ENCODE measurements at regions not wholly inside any gene's neighbourhood (a gene's known extent, or its start where the extent isn't known, plus 50 kb on each side); places are given as distances from the start of the nearest gene placed in this dataset.

GRCh38 chr1:201661823-201662359, 123.0 kb downstream of the NAV1 start:
- no peaks in the 10 kb centered on the region for H3K36me3 ChIP-seq (ENCODE audit: insufficient read depth)
- 83% methylated on average over 8 of the region's 8 CpGs for WGBS
- H3K27ac ChIP-seq (ENCODE audit: low read depth): no peak overlapping the region
- no peak for DNase-seq (ENCODE audit: extremely low spot score)
- H3K4me1 ChIP-seq (ENCODE audit: insufficient read depth): no peaks in the 10 kb centered on the region
- no peak overlapping the region for H3K4me3 ChIP-seq (ENCODE audit: low read depth, low read length)

DNA sequence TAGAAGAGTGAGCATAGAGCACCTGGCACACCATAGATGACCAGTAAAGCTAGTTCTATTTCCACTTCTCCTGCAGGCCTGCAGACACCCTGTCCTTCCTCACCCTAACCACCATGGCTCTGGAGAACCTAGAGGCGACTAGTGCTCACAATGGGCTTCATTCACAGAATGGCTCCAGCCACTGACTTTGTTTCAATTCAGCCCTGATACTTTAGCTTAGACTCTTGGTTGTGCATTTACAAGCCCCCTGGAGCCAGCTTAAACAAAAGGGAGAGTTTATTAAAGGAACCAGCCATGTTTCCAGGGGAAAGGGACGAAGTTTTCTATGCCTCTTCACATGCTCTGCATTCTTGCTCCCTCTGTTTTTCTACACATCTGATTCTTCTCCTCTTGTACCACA, 123.7 kb downstream of the NAV1 start:
- Histone ChIP-seq H3K27ac (ENCODE audit: low read depth) (no peak overlapping the region), H3K36me3 (ENCODE audit: insufficient read depth) (no peaks in the 10 kb centered on the region), H3K4me1 (ENCODE audit: insufficient read depth) (no peaks in the 10 kb centered on the region), H3K4me3 (ENCODE audit: low read depth, low read length) (no peak overlapping the region)
- WGBS: 98% methylated on average over 2 of the region's 2 CpGs
- no peak for DNase-seq (ENCODE audit: extremely low spot score)

GRCh38 chr1:201663491-201664113, 124.7 kb downstream of the NAV1 start:
- DNase-seq (ENCODE audit: extremely low spot score): no peak
- H3K4me3 ChIP-seq (ENCODE audit: low read depth, low read length): no peak overlapping the region
- no peaks in the 10 kb centered on the region for H3K36me3 ChIP-seq (ENCODE audit: insufficient read depth)

DNA sequence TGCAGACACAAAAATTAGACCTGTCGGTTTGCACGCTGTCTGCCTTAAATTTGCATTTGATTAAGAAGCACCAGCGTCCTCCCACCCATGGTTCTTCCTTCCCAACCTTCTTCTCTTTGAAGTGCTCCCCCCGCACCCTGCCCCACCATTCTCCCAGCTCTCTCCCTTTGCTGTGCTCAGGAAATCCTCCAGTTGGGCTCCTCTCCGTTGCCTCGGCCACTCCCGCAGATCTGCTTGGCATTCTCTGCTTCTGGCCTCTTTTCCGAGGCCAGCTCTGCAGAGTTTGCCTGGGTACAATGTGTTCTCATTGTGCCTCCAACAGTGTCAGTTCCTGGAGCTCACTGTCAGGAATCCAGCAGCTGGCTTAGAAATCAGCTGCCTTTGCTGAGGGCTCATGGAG, 126.1 kb downstream of the NAV1 start:
- no peaks in the 10 kb centered on the region for H3K4me1 ChIP-seq (ENCODE audit: insufficient read depth)
- H3K36me3 ChIP-seq (ENCODE audit: insufficient read depth): no peaks in the 10 kb centered on the region
- H3K4me3 ChIP-seq (ENCODE audit: low read depth, low read length): no peak overlapping the region
- 95% methylated on average over 8 of the region's 8 CpGs for WGBS
- DNase-seq (ENCODE audit: extremely low spot score): no peak
- H3K27ac ChIP-seq (ENCODE audit: low read depth): no peak overlapping the region

More at GRCh38 chr1:201663491-201664113, 124.7 kb downstream of the NAV1 start:
- Histone ChIP-seq H3K27ac (ENCODE audit: low read depth) (no peak overlapping the region), H3K4me1 (ENCODE audit: insufficient read depth) (no peaks in the 10 kb centered on the region)
- 89% methylated on average over 5 of the region's 5 CpGs for WGBS

DNA sequence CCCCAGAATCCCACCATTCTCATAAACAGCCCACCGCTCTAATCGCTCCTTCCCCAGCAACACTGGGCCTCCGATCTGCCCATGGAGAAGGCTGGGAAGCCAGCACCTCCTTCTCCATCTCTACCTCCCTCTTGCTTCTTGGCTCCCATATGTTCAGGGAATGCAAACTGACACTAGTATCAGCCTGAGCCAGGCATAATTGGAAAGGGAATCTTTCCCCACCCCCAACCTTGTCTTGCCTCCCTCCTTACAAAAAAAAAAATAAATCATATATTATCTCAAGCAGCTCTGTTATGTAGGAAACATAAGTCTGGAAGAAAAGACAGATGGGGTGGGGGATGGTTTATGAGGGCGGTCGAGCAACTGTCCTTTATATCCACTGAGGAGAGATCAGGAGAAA, 127.2 kb downstream of the NAV1 start:
- H3K4me3 ChIP-seq (ENCODE audit: low read depth, low read length): no peak overlapping the region
- DNase-seq (ENCODE audit: extremely low spot score): no peak
- 87% methylated on average over 5 of the region's 5 CpGs for WGBS

GRCh38 chr1:201666645-201667044, 127.7 kb downstream of the NAV1 start:
- Histone ChIP-seq H3K4me1 (ENCODE audit: insufficient read depth) (no peaks in the 10 kb centered on the region), H3K27ac (ENCODE audit: low read depth) (no peak overlapping the region), H3K36me3 (ENCODE audit: insufficient read depth) (no peaks in the 10 kb centered on the region), H3K4me3 (ENCODE audit: low read depth, low read length) (no peak overlapping the region)
- DNase-seq (ENCODE audit: extremely low spot score): no peak
- WGBS: 95% methylated on average over 5 of the region's 5 CpGs

More for the DNA sequence above, 127.2 kb downstream of the NAV1 start:
- Histone ChIP-seq H3K4me1 (ENCODE audit: insufficient read depth) (no peaks in the 10 kb centered on the region), H3K36me3 (ENCODE audit: insufficient read depth) (no peaks in the 10 kb centered on the region), H3K27ac (ENCODE audit: low read depth) (no peak overlapping the region)

DNA sequence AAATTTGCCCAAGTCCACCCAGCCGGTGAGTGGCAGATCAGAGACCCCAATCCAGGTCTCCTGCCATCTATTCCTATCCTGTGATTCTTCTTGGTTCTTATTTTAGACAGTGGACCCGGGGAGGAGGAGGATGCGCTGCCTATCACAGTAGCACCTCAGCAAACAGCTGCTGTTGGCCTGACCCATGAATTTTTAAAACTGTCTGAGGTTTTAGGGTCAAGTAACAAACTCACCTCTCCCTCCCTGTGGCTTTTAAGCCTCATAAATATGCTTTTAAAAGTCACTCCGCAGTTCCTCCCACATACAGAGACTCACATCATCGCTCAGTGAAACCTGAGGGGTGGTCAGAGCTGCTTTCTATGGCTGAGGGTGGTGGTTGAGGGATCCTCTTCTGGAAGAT, 128.6 kb downstream of the NAV1 start:
- 89% methylated on average over 5 of the region's 5 CpGs for WGBS
- Histone ChIP-seq H3K27ac (ENCODE audit: low read depth) (no peak overlapping the region), H3K4me3 (ENCODE audit: low read depth, low read length) (no peak overlapping the region), H3K36me3 (ENCODE audit: insufficient read depth) (no peaks in the 10 kb centered on the region), H3K4me1 (ENCODE audit: insufficient read depth) (no peaks in the 10 kb centered on the region)
- DNase-seq (ENCODE audit: extremely low spot score): no peak

- Histone ChIP-seq H3K4me1 (ENCODE audit: insufficient read depth) (no peaks in the 10 kb centered on the region), H3K4me3 (ENCODE audit: low read depth, low read length) (no peak overlapping the region), H3K36me3 (ENCODE audit: insufficient read depth) (no peaks in the 10 kb centered on the region), H3K27ac (ENCODE audit: low read depth) (no peak overlapping the region)
- WGBS: 100% methylated on average over 1 of the region's 1 CpG
- no peak for DNase-seq (ENCODE audit: extremely low spot score)
These were observed 131.6 kb downstream of the NAV1 start for GRCh38 chr1:201670517-201670916.

- Histone ChIP-seq H3K27ac (ENCODE audit: low read depth) (no peak overlapping the region), H3K4me1 (ENCODE audit: insufficient read depth) (no peaks in the 10 kb centered on the region), H3K36me3 (ENCODE audit: insufficient read depth) (no peaks in the 10 kb centered on the region), H3K4me3 (ENCODE audit: low read depth, low read length) (no peak overlapping the region)
- no peak for DNase-seq (ENCODE audit: extremely low spot score)
- 80% methylated on average over 8 of the region's 8 CpGs for WGBS
These were observed 133.8 kb downstream of the NAV1 start for GRCh38 chr1:201672685-201673084.

DNA sequence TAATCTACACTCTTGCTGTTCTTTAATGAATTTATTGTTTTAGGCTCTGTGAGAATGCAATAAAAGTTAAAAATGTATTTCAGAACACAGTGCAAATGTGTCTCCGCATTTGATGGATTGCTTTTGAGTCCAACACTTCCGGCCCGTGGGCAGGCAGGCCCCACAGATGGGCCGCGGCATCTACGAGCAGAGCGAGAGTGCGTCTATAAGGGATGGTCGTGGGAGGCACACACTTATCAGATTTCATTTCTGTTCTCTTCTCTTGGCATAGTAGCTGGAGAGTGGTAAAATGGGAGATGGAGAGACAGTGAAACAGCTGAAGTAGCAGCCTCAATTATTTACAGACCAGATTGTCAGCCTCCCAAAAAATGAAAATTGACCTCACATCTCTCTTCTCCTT, 134.2 kb downstream of the NAV1 start:
- no peak overlapping the region for H3K4me3 ChIP-seq (ENCODE audit: low read depth, low read length)
- no peak overlapping the region for H3K27ac ChIP-seq (ENCODE audit: low read depth)
- H3K4me1 ChIP-seq (ENCODE audit: insufficient read depth): no peaks in the 10 kb centered on the region
- 82% methylated on average over 9 of the region's 9 CpGs for WGBS
- H3K36me3 ChIP-seq (ENCODE audit: insufficient read depth): no peaks in the 10 kb centered on the region
- DNase-seq (ENCODE audit: extremely low spot score): no peak

DNA sequence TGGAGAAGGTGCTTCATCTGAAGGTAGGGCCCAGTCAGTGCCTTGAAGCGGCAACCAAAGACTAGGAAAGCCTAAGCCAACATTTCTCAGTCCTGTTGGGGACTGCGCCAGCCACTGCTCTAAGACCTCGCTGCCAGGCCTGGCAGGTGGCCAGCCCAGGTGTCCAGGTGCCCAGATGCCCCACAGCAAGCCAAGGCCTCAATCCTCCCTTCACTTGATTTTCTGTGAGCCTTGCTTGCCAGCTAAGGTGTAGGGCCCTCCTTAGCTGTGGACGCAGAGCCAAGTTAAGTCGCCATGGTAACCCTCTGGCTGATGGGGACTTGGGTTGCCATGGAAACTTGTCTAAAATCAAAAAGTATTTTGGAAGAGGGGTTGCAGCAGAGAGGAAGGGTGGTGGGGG, 135.0 kb downstream of the NAV1 start:
- no peaks in the 10 kb centered on the region for H3K36me3 ChIP-seq (ENCODE audit: insufficient read depth)
- DNase-seq (ENCODE audit: extremely low spot score): no peak
- H3K4me3 ChIP-seq (ENCODE audit: low read depth, low read length): no peak overlapping the region
- no peak overlapping the region for H3K27ac ChIP-seq (ENCODE audit: low read depth)
- WGBS: over 99% methylated on average over 5 of the region's 5 CpGs
- H3K4me1 ChIP-seq (ENCODE audit: insufficient read depth): no peaks in the 10 kb centered on the region

DNA sequence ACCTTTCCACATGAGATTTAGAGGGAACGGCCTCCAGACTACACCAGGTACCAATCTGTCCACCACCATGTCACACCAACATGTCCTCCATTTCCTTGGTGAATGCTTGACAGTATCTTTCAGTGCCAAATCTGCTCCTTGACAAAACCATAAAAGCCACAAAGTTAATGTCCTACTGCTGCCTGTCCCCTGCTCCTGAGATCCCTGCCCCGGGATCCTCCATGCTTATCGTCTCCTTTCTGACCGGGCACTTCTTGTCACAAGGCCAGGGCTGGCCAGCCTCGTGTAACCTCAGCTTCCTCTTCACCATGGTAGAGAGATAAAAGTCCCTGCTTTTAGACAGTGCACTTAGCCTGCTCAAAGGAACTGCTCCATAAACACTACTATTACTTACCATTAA, 136.2 kb downstream of the NAV1 start:
- Histone ChIP-seq H3K36me3 (ENCODE audit: insufficient read depth) (no peaks in the 10 kb centered on the region), H3K4me1 (ENCODE audit: insufficient read depth) (no peaks in the 10 kb centered on the region), H3K4me3 (ENCODE audit: low read depth, low read length) (no peak overlapping the region), H3K27ac (ENCODE audit: low read depth) (no peak overlapping the region)
- DNase-seq (ENCODE audit: extremely low spot score): no peak
- 64% methylated on average over 5 of the region's 5 CpGs for WGBS

DNA sequence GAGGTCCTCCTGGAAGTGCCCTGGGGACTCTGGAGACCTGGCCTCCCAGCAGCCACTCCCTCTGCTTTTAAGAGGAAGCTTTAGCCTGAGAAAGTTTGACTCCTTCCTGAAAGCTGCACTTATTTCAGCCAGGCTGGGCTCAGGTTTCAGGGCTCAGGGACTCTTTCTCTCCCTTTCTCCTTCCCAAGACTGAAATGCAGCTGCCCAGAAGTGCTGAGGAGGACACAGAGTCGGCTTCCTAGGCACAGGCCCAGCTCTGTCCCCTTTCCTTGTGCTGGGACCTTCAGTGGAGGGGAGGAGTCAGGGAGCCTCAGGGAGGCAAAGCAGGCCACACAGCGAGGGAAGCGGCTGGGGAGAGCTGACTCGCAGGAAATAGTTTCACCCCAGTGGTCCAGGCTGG, 137.3 kb downstream of the NAV1 start:
- Histone ChIP-seq H3K4me3 (ENCODE audit: low read depth, low read length) (no peak overlapping the region), H3K36me3 (ENCODE audit: insufficient read depth) (no peaks in the 10 kb centered on the region), H3K27ac (ENCODE audit: low read depth) (no peak overlapping the region), H3K4me1 (ENCODE audit: insufficient read depth) (no peaks in the 10 kb centered on the region)
- no peak for DNase-seq (ENCODE audit: extremely low spot score)
- 23% methylated on average over 4 of the region's 4 CpGs for WGBS

GRCh38 chr1:201676641-201677040, 137.7 kb downstream of the NAV1 start:
- no peak overlapping the region for H3K27ac ChIP-seq (ENCODE audit: low read depth)
- no peaks in the 10 kb centered on the region for H3K36me3 ChIP-seq (ENCODE audit: insufficient read depth)
- DNase-seq (ENCODE audit: extremely low spot score): no peak
- H3K4me1 ChIP-seq (ENCODE audit: insufficient read depth): no peaks in the 10 kb centered on the region
- 96% methylated on average over 4 of the region's 4 CpGs for WGBS
- H3K4me3 ChIP-seq (ENCODE audit: low read depth, low read length): no peak overlapping the region

All from urinary bladder (tissue), 3 donors.